ENCODE measurements at regions not wholly inside any gene's neighbourhood (a gene's known extent, or its start where the extent isn't known, plus 50 kb on each side); places are given as distances from the start of the nearest gene placed in this dataset.

DNA sequence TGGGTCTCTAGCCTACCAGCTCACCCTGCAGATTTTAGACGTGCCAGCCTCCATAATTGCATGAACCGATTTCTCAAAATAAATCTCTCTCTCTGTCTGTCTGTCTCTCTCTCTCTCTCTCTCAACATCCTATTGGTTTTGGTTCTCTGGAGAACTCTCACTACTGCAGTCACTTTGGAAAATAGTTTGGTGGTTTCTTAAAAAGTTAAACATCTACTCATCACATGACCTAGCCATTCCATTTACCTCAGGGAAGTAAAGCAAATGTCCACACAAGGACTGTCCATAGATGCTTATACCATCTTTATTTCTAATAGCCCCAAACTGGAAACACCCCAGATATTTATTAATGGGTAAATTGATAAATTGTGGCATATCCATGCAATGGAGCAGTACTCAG, 119.5 kb downstream of the SNX19 start:
- TF ChIP-seq, protein P1, sequence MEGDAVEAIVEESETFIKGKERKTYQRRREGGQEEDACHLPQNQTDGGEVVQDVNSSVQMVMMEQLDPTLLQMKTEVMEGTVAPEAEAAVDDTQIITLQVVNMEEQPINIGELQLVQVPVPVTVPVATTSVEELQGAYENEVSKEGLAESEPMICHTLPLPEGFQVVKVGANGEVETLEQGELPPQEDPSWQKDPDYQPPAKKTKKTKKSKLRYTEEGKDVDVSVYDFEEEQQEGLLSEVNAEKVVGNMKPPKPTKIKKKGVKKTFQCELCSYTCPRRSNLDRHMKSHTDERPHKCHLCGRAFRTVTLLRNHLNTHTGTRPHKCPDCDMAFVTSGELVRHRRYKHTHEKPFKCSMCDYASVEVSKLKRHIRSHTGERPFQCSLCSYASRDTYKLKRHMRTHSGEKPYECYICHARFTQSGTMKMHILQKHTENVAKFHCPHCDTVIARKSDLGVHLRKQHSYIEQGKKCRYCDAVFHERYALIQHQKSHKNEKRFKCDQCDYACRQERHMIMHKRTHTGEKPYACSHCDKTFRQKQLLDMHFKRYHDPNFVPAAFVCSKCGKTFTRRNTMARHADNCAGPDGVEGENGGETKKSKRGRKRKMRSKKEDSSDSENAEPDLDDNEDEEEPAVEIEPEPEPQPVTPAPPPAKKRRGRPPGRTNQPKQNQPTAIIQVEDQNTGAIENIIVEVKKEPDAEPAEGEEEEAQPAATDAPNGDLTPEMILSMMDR (conservative IDR thresholded peaks at IDR 0.05), result no peak
- no peak for TF ChIP-seq ZFX (IDR thresholded peaks at IDR 0.05)

Measured in C4-2B (cell line).